Stimulated activated naive CD8-positive, alpha-beta T cell treated with anti-CD3 and anti-CD28 coated beads, Interleukin-15, Interleukin-2, amounts not matched to agents 100 ng/mL and 50 ng/mL, for 24 hours (primary cell): ENCODE measurements at regions not wholly inside any gene's neighbourhood (a gene's known extent, or its start where the extent isn't known, plus 50 kb on each side); places are given as distances from the start of the nearest gene placed in this dataset.

ENCODE experiments used
- H3K27ac Mint-ChIP-seq: one replicate; pipeline ENCODE4 v1.8.0; 2021; ENCODE audit warnings: mild to moderate bottlenecking, mixed read lengths
- H3K27me3 Mint-ChIP-seq: one replicate; pipeline ENCODE4 v1.8.0; 2021; ENCODE audit warnings: mixed read lengths
- H3K36me3 Mint-ChIP-seq: one replicate; pipeline ENCODE4 v1.8.0; 2021; ENCODE audit warnings: low read depth, mixed read lengths
- H3K4me1 Mint-ChIP-seq: one replicate; pipeline ENCODE4 v1.8.0; 2021; ENCODE audit warnings: low read depth, mixed read lengths
- H3K4me3 Mint-ChIP-seq: one replicate; pipeline ENCODE4 v1.8.0; 2021; ENCODE audit warnings: mild to moderate bottlenecking, mixed read lengths
- H3K9me3 Mint-ChIP-seq: one replicate; pipeline ENCODE4 v1.8.0; 2021; ENCODE audit warnings: mixed read lengths

DNA sequence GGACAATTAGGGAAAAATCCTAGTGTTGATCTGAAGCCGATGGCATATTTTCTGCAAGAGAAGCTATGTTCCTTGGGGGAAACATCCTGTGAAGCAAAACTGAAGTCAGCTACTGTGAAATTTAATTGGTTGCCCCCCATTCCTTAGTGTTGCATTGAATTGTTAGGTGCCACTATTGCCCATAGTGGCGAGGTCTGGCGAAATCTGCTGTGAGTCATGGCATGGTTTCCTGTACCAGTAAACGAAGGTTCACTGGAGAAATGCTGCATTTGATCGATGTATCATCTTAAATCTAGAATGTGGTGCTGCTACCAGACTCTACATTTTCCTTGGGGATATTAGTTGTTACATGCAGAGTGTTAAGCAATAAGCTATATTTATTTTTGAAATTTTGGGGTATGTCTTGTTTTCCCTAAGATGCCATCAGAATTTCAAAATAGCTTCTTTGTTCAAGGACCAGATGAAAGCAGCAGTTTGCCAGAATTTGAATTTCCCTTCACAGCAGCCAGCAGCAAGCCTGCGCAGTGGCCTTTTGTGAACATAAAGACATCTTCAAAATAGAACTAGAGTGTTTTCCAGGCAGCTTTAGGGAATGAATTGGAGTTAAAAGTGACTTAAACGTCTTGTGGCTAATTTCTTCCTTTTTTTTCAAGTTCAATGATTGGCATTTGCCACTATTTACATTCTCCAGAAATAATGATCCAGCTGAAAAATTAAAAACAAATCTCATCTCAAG lies 348.6 kb upstream of the COBL start:
- Mint-ChIP-seq H3K4me3 (no peak overlapping the region), H3K4me1 (no peaks in the 10 kb centered on the region), H3K27me3 (no peaks in the 10 kb centered on the region), H3K27ac (no peak overlapping the region), H3K36me3 (no peaks in the 10 kb centered on the region), H3K9me3 (peaks cover 3% of the 10 kb centered on the region)

DNA sequence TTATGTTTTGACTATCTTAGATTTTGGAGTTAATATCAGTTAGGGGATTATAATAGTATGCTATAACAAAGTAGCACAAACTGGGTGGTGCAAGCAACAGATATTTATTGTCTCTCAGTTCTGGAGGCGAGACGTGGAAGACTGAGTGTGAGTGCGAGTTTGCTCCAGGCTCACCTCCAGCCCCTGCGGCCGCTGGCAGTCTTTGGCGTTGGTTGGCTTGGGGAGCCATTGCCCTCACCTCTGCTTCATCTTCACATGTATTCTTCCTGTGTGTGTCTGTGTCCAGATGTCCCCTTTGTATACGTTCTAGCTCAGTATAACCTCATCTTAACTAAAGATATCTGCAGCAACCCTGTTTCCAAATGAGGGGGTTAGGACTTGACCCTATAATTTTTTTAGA lies 343.9 kb upstream of the COBL start:
- no peak overlapping the region for H3K27ac Mint-ChIP-seq
- H3K9me3 Mint-ChIP-seq: no peaks in the 10 kb centered on the region
- no peaks in the 10 kb centered on the region for H3K4me1 Mint-ChIP-seq
- no peaks in the 10 kb centered on the region for H3K27me3 Mint-ChIP-seq
- H3K36me3 Mint-ChIP-seq: no peaks in the 10 kb centered on the region
- H3K4me3 Mint-ChIP-seq: no peak overlapping the region

GRCh38 chr7:51658684-51659083 lies 342.1 kb upstream of the COBL start:
- Mint-ChIP-seq H3K4me3 (no peak overlapping the region), H3K27me3 (no peaks in the 10 kb centered on the region), H3K9me3 (no peaks in the 10 kb centered on the region)

DNA sequence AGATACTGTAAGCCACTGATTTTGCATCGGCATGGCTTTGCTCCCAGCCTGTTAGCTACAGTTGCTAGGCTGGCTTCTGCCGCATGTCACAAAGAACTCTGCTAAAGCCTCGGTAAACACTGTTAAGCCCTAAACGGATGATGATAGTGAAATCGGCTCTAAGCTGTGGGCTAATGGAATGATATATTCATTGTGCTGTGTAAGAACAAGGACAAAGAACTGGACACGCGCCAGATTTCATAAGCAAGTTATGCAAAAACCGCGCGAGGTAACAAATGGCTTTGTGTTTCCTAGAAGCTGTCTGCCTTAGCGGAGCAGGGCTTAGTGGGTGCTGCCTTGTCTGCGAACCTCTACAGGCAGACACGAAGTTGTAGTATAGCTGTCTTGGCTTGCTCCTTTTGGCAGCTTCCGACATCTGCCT lies 331.3 kb upstream of the COBL start:
- H3K27me3 Mint-ChIP-seq: no peaks in the 10 kb centered on the region
- no peak overlapping the region for H3K27ac Mint-ChIP-seq
- no peaks in the 10 kb centered on the region for H3K4me1 Mint-ChIP-seq
- H3K36me3 Mint-ChIP-seq: no peaks in the 10 kb centered on the region
- H3K4me3 Mint-ChIP-seq: no peak overlapping the region
- peaks cover 6% of the 10 kb centered on the region for H3K9me3 Mint-ChIP-seq

More at GRCh38 chr7:51658684-51659083, 342.1 kb upstream of the COBL start:
- Mint-ChIP-seq H3K36me3 (no peaks in the 10 kb centered on the region), H3K4me1 (no peaks in the 10 kb centered on the region), H3K27ac (no peak overlapping the region)

GRCh38 chr7:51647486-51647885 lies 330.9 kb upstream of the COBL start:
- Mint-ChIP-seq H3K4me3 (no peak overlapping the region), H3K4me1 (no peaks in the 10 kb centered on the region), H3K9me3 (peaks cover 6% of the 10 kb centered on the region), H3K27me3 (no peaks in the 10 kb centered on the region), H3K36me3 (no peaks in the 10 kb centered on the region), H3K27ac (no peak overlapping the region)

DNA sequence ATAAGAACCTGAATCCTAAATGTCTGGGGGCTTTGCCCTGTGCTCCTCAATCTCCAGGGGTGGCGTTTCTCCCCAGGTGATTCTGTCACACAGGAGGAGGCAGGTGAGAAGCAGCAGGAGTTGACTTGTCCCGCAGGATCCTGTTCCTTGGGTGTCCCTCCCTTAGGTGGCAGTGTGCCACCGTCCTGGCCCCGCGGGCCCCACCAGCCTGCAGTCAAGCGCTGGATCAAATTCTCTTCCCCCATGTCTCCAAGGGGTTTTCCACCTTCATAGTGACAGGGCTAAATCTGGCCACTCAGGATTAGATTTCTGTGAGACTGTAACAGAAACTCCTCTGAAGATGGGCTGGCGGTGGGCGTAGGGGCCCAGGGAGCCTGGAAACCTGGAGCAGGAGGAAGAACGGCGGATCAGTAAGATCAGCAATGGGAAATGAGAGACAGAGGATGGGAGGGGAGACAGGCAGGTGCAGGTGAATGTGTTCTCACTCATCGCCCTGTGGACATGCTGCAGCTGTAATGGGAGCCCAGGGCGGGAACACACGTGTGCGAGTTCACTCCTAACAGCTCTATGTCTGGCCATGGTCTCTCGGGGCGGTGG lies 329.2 kb upstream of the COBL start:
- H3K9me3 Mint-ChIP-seq: peaks cover 6% of the 10 kb centered on the region
- H3K4me1 Mint-ChIP-seq: no peaks in the 10 kb centered on the region
- H3K36me3 Mint-ChIP-seq: no peaks in the 10 kb centered on the region
- H3K27ac Mint-ChIP-seq: no peak overlapping the region
- H3K4me3 Mint-ChIP-seq: no peak overlapping the region
- H3K27me3 Mint-ChIP-seq: no peaks in the 10 kb centered on the region

- Mint-ChIP-seq H3K27ac (no peak overlapping the region), H3K36me3 (no peaks in the 10 kb centered on the region), H3K9me3 (peaks cover 6% of the 10 kb centered on the region), H3K4me1 (no peaks in the 10 kb centered on the region), H3K4me3 (no peak overlapping the region), H3K27me3 (no peaks in the 10 kb centered on the region)
These were observed 328.6 kb upstream of the COBL start for GRCh38 chr7:51645255-51645654.

DNA sequence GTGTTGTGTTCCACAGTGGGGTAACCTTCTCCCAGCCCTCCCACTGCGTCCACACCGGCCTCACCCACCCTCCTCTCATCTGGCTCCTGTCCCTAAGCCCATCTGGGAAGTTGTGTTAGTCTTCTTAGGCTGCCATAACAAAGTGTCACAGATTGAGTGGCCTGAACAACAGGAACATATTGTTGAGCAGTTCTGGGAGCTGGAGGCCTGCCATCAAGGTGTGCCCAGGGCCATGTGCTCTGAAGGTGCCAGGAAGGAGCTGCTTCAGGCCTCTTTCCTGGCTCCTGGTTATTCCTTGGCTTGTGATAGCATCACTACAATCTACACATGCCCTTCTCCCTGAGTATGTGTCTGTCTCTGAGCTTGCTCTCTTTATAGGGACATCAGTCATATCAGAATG lies 327.6 kb upstream of the COBL start:
- H3K27me3 Mint-ChIP-seq: no peaks in the 10 kb centered on the region
- H3K4me3 Mint-ChIP-seq: no peak overlapping the region
- H3K9me3 Mint-ChIP-seq: peaks cover 6% of the 10 kb centered on the region
- no peaks in the 10 kb centered on the region for H3K36me3 Mint-ChIP-seq
- H3K27ac Mint-ChIP-seq: no peak overlapping the region
- no peaks in the 10 kb centered on the region for H3K4me1 Mint-ChIP-seq

- Mint-ChIP-seq H3K9me3 (no peaks in the 10 kb centered on the region), H3K36me3 (no peaks in the 10 kb centered on the region), H3K4me3 (no peak overlapping the region), H3K27me3 (no peaks in the 10 kb centered on the region), H3K4me1 (no peaks in the 10 kb centered on the region), H3K27ac (no peak overlapping the region)
These were observed 324.2 kb upstream of the COBL start for GRCh38 chr7:51640841-51641240.

GRCh38 chr7:51639661-51640334 lies 323.2 kb upstream of the COBL start:
- Mint-ChIP-seq H3K36me3 (no peaks in the 10 kb centered on the region), H3K9me3 (peaks cover 3% of the 10 kb centered on the region), H3K4me1 (no peaks in the 10 kb centered on the region), H3K27me3 (no peaks in the 10 kb centered on the region), H3K27ac (no peak overlapping the region), H3K4me3 (no peak overlapping the region)

- Mint-ChIP-seq H3K9me3 (peaks cover 3% of the 10 kb centered on the region), H3K36me3 (no peaks in the 10 kb centered on the region), H3K4me3 (no peak overlapping the region), H3K27me3 (no peaks in the 10 kb centered on the region), H3K4me1 (no peaks in the 10 kb centered on the region), H3K27ac (no peak overlapping the region)
These were observed 319.9 kb upstream of the COBL start for GRCh38 chr7:51636503-51636902.

DNA sequence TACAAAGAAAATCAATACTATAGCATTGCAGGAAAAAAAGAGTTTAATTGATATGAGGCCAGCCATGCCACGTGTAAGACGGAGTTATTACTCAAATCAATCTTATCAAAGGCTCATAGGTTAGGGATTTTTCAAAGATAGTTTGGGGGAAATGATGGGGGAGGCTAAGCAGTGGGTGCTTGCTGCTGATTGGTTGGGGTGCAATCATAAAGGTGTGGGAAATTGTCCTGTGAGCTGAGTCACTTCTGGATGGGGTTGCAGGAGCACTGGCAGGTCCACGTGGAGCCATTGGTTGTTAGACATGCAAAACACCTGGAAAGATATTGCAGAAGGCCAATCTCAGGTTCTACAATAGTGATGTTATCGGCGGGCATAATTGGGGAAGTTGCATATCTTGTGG lies 319.2 kb upstream of the COBL start:
- Mint-ChIP-seq H3K27ac (no peak overlapping the region), H3K4me1 (no peaks in the 10 kb centered on the region), H3K9me3 (peaks cover 3% of the 10 kb centered on the region), H3K4me3 (no peak overlapping the region), H3K27me3 (no peaks in the 10 kb centered on the region), H3K36me3 (no peaks in the 10 kb centered on the region)

- Mint-ChIP-seq H3K27ac (no peak overlapping the region), H3K4me1 (no peaks in the 10 kb centered on the region), H3K4me3 (no peak overlapping the region), H3K36me3 (no peaks in the 10 kb centered on the region), H3K9me3 (peaks cover 8% of the 10 kb centered on the region), H3K27me3 (no peaks in the 10 kb centered on the region)
These were observed 317.9 kb upstream of the COBL start for GRCh38 chr7:51634538-51634937.

DNA sequence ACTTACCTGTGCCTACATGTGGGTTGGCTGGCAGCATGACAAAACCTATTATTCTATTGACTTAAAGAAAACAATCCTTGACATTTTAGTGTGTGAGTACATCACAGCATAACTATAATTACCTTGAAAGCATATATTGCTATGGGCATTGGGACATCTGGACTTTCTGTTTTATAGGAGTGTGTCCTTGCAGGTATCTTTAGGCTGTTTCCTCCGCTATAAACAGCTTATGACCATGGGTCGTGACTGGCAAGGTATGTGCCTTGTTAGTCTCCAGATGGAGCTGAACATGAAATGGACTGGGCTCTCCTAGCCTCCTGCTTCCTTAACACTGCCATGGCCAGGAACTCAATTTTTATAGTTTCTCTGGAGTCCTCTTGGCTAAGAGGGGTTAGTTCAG lies 317.4 kb upstream of the COBL start:
- Mint-ChIP-seq H3K4me3 (no peak overlapping the region), H3K36me3 (no peaks in the 10 kb centered on the region), H3K27ac (no peak overlapping the region), H3K9me3 (peaks cover 9% of the 10 kb centered on the region), H3K27me3 (no peaks in the 10 kb centered on the region), H3K4me1 (no peaks in the 10 kb centered on the region)

- H3K4me3 Mint-ChIP-seq: no peak overlapping the region
- no peaks in the 10 kb centered on the region for H3K4me1 Mint-ChIP-seq
- no peaks in the 10 kb centered on the region for H3K27me3 Mint-ChIP-seq
- H3K9me3 Mint-ChIP-seq: peaks cover 9% of the 10 kb centered on the region
- no peaks in the 10 kb centered on the region for H3K36me3 Mint-ChIP-seq
- H3K27ac Mint-ChIP-seq: no peak overlapping the region
These were observed 317.0 kb upstream of the COBL start for GRCh38 chr7:51633596-51633995.
